GM23338 (cell line): ENCODE measurements at regions not wholly inside any gene's neighbourhood (a gene's known extent, or its start where the extent isn't known, plus 50 kb on each side); places are given as distances from the start of the nearest gene placed in this dataset.

Experiments used
- ATAC-seq: fragments of 200-7000 bp; cut with Tn5 transposase; 3 replicates; pipeline ENCODE4 v1.9.1; 2020
- DNase-seq: peaks from one replicate; pipeline ENCODE4 v3.0.0-alpha.2; 2015; ENCODE audit warnings: low spot score
- H2AFZ ChIP-seq: fragments of 200-600 bp; sonication (generic); 2 replicates; pipeline ENCODE4 v1.8.0; 2016; ENCODE audit warnings: antibody characterized with exemption, mild to moderate bottlenecking, moderate library complexity
- H3F3A ChIP-seq: fragments of 200-600 bp; sonication (generic); replicated peaks from 2 replicates; pipeline ENCODE4 v1.8.0; 2017; ENCODE audit warnings: antibody characterized with exemption, mixed run types, low read depth
- H3K27ac ChIP-seq: fragments of 200-600 bp; sonication (generic); 2 replicates; pipeline ENCODE4 v1.6.1; 2016; ENCODE audit warnings: low read depth
- H3K27me3 ChIP-seq: fragments of 200-600 bp; sonication (generic); 2 replicates; pipeline ENCODE4 v1.8.0; 2016; ENCODE audit warnings: mild to moderate bottlenecking, mixed run types, moderate library complexity; ENCODE audit not compliant: insufficient read depth
- H3K36me3 ChIP-seq: fragments of 200-600 bp; sonication (generic); 2 replicates; pipeline ENCODE4 v1.8.0; 2016; ENCODE audit warnings: mild to moderate bottlenecking; ENCODE audit not compliant: insufficient read depth
- H3K4me1 ChIP-seq: fragments of 200-600 bp; sonication (generic); 2 replicates; pipeline ENCODE4 v1.8.0; 2016; ENCODE audit warnings: mild to moderate bottlenecking, moderate library complexity; ENCODE audit not compliant: insufficient read depth
- H3K4me2 ChIP-seq: fragments of 200-600 bp; sonication (generic); 2 replicates; pipeline ENCODE4 v1.7.1; 2017; ENCODE audit warnings: mixed run types
- H3K4me3 ChIP-seq: fragments of 200-600 bp; sonication (generic); 2 replicates; pipeline ENCODE4 v1.6.1; 2016; ENCODE audit warnings: mixed run types
- H3K79me2 ChIP-seq: fragments of 200-600 bp; sonication (generic); replicated peaks from 2 replicates; pipeline ENCODE4 v1.8.0; 2017; ENCODE audit warnings: mild to moderate bottlenecking; ENCODE audit not compliant: insufficient read depth
- H3K9me2 ChIP-seq: fragments of 200-600 bp; sonication (generic); 2 replicates; pipeline ENCODE4 v1.8.0; 2017; ENCODE audit not compliant: insufficient read depth
- H4K20me1 ChIP-seq: fragments of 200-600 bp; sonication (generic); replicated peaks from 2 replicates; pipeline ENCODE4 v1.8.0; 2017; ENCODE audit warnings: mild to moderate bottlenecking; ENCODE audit not compliant: insufficient read depth
- H3K27ac Mint-ChIP-seq: 2 replicates; pipeline ENCODE4 v1.8.0; 2020; ENCODE audit warnings: inconsistent platforms, mild to moderate bottlenecking, moderate library complexity, mixed read lengths
- H3K27me3 Mint-ChIP-seq: 3 replicates; pipeline ENCODE4 v1.8.0; 2022; ENCODE audit warnings: low read depth, mild to moderate bottlenecking, moderate library complexity, mixed read lengths, inconsistent platforms; ENCODE audit not compliant: insufficient read depth, poor library complexity
- H3K36me3 Mint-ChIP-seq: 3 replicates; pipeline ENCODE4 v1.8.0; 2021; ENCODE audit warnings: low read depth, mild to moderate bottlenecking, inconsistent platforms, moderate library complexity, mixed read lengths
- H3K4me1 Mint-ChIP-seq: 3 replicates; pipeline ENCODE4 v1.8.0; 2020; ENCODE audit warnings: mild to moderate bottlenecking, inconsistent platforms, mixed read lengths
- H3K4me3 Mint-ChIP-seq: 3 replicates; pipeline ENCODE4 v1.8.0; 2021; ENCODE audit warnings: moderate library complexity, mild to moderate bottlenecking, inconsistent platforms, mixed read lengths
- H3K9me3 Mint-ChIP-seq: 3 replicates; pipeline ENCODE4 v1.8.0; 2020; ENCODE audit warnings: moderate library complexity, mild to moderate bottlenecking, inconsistent platforms, mixed read lengths
- CREB1 ChIP-seq: fragments of 250-450 bp; sonication (Bioruptor Pico); IDR thresholded peaks from 2 replicates; pipeline ENCODE4 v1.5.0; 2020; ENCODE audit warnings: low read depth, mild to moderate bottlenecking, moderate library complexity
- EZH2 ChIP-seq: fragments of 200-600 bp; sonication (generic); IDR thresholded peaks from one replicate; pipeline ENCODE4 v1.8.0; 2017; ENCODE audit warnings: antibody characterized with exemption, mild to moderate bottlenecking, low read depth; ENCODE audit not compliant: unreplicated experiment
- EZH2phosphoT487 ChIP-seq: fragments of 200-600 bp; sonication (generic); IDR thresholded peaks from one replicate; pipeline ENCODE4 v1.8.1; 2018; ENCODE audit warnings: antibody characterized with exemption; ENCODE audit not compliant: unreplicated experiment
- JUNB ChIP-seq: IDR thresholded peaks from one replicate; pipeline ENCODE4 v1.6.1; 2016; ENCODE audit warnings: antibody characterized with exemption; ENCODE audit not compliant: unreplicated experiment
- STAT1 ChIP-seq: IDR thresholded peaks from one replicate; pipeline ENCODE4 v1.6.1; 2016; ENCODE audit warnings: antibody characterized with exemption; ENCODE audit not compliant: unreplicated experiment
- ZNF114 ChIP-seq: fragments of 250-450 bp; sonication (Bioruptor Pico); IDR thresholded peaks from 2 replicates; pipeline ENCODE4 v1.5.0; 2020; ENCODE audit warnings: mild to moderate bottlenecking, moderate library complexity
- ZNF331 ChIP-seq: fragments of 250-450 bp; sonication (Bioruptor Pico); IDR thresholded peaks from 2 replicates; pipeline ENCODE4 v1.5.0; 2020; ENCODE audit warnings: low read depth, mild to moderate bottlenecking, moderate library complexity
- TF ChIP-seq, protein P1 (sequence below): IDR thresholded peaks from one replicate; pipeline ENCODE4 v1.6.1; 2018; ENCODE audit warnings: antibody characterized with exemption; ENCODE audit not compliant: unreplicated experiment
- TF ChIP-seq, protein P2 (sequence below): fragments of 250-450 bp; sonication (Bioruptor Pico); IDR thresholded peaks from 2 replicates; pipeline ENCODE4 v1.5.0; 2020; ENCODE audit warnings: mild to moderate bottlenecking, moderate library complexity

DNA sequence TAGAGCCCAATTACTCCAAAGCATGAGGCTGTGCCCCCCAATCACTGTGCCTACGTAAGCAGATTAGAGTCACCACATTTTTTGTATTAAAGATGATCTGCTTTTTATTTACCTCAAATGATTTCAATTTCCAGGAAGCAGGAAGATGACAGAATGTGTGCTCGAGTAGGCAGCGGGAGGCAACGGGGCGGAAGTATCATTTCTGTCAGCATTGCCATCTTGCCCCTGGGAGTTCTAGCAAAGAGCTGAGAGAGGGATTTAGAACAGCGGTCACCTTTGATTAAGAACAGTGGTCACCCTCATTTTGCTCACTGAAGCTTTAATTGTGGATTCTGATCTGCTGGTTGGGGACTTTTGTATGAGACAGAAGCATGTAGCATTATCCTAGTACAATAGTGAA is 117.1 kb upstream of the FAM13C start (continued):
- TF ChIP-seq, protein P1, sequence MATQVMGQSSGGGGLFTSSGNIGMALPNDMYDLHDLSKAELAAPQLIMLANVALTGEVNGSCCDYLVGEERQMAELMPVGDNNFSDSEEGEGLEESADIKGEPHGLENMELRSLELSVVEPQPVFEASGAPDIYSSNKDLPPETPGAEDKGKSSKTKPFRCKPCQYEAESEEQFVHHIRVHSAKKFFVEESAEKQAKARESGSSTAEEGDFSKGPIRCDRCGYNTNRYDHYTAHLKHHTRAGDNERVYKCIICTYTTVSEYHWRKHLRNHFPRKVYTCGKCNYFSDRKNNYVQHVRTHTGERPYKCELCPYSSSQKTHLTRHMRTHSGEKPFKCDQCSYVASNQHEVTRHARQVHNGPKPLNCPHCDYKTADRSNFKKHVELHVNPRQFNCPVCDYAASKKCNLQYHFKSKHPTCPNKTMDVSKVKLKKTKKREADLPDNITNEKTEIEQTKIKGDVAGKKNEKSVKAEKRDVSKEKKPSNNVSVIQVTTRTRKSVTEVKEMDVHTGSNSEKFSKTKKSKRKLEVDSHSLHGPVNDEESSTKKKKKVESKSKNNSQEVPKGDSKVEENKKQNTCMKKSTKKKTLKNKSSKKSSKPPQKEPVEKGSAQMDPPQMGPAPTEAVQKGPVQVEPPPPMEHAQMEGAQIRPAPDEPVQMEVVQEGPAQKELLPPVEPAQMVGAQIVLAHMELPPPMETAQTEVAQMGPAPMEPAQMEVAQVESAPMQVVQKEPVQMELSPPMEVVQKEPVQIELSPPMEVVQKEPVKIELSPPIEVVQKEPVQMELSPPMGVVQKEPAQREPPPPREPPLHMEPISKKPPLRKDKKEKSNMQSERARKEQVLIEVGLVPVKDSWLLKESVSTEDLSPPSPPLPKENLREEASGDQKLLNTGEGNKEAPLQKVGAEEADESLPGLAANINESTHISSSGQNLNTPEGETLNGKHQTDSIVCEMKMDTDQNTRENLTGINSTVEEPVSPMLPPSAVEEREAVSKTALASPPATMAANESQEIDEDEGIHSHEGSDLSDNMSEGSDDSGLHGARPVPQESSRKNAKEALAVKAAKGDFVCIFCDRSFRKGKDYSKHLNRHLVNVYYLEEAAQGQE, result no peak
- TF ChIP-seq EZH2phosphoT487, result no peak
- TF ChIP-seq, protein P2, sequence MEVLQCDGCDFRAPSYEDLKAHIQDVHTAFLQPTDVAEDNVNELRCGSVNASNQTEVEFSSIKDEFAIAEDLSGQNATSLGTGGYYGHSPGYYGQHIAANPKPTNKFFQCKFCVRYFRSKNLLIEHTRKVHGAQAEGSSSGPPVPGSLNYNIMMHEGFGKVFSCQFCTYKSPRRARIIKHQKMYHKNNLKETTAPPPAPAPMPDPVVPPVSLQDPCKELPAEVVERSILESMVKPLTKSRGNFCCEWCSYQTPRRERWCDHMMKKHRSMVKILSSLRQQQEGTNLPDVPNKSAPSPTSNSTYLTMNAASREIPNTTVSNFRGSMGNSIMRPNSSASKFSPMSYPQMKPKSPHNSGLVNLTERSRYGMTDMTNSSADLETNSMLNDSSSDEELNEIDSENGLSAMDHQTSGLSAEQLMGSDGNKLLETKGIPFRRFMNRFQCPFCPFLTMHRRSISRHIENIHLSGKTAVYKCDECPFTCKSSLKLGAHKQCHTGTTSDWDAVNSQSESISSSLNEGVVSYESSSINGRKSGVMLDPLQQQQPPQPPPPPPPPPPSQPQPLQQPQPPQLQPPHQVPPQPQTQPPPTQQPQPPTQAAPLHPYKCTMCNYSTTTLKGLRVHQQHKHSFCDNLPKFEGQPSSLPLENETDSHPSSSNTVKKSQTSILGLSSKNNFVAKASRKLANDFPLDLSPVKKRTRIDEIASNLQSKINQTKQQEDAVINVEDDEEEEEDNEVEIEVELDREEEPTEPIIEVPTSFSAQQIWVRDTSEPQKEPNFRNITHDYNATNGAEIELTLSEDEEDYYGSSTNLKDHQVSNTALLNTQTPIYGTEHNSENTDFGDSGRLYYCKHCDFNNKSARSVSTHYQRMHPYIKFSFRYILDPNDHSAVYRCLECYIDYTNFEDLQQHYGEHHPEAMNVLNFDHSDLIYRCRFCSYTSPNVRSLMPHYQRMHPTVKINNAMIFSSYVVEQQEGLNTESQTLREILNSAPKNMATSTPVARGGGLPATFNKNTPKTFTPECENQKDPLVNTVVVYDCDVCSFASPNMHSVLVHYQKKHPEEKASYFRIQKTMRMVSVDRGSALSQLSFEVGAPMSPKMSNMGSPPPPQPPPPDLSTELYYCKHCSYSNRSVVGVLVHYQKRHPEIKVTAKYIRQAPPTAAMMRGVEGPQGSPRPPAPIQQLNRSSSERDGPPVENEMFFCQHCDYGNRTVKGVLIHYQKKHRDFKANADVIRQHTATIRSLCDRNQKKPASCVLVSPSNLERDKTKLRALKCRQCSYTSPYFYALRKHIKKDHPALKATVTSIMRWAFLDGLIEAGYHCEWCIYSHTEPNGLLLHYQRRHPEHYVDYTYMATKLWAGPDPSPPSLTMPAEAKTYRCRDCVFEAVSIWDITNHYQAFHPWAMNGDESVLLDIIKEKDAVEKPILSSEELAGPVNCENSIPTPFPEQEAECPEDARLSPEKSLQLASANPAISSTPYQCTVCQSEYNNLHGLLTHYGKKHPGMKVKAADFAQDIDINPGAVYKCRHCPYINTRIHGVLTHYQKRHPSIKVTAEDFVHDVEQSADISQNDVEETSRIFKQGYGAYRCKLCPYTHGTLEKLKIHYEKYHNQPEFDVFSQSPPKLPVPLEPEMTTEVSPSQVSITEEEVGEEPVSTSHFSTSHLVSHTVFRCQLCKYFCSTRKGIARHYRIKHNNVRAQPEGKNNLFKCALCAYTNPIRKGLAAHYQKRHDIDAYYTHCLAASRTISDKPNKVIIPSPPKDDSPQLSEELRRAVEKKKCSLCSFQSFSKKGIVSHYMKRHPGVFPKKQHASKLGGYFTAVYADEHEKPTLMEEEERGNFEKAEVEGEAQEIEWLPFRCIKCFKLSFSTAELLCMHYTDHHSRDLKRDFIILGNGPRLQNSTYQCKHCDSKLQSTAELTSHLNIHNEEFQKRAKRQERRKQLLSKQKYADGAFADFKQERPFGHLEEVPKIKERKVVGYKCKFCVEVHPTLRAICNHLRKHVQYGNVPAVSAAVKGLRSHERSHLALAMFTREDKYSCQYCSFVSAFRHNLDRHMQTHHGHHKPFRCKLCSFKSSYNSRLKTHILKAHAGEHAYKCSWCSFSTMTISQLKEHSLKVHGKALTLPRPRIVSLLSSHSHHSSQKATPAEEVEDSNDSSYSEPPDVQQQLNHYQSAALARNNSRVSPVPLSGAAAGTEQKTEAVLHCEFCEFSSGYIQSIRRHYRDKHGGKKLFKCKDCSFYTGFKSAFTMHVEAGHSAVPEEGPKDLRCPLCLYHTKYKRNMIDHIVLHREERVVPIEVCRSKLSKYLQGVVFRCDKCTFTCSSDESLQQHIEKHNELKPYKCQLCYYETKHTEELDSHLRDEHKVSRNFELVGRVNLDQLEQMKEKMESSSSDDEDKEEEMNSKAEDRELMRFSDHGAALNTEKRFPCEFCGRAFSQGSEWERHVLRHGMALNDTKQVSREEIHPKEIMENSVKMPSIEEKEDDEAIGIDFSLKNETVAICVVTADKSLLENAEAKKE (CRISPR knock-in tag), result no peak
- no peak for TF ChIP-seq CREB1
- no peak for TF ChIP-seq ZNF114 (CRISPR knock-in tag)
- no peak for TF ChIP-seq EZH2

DNA sequence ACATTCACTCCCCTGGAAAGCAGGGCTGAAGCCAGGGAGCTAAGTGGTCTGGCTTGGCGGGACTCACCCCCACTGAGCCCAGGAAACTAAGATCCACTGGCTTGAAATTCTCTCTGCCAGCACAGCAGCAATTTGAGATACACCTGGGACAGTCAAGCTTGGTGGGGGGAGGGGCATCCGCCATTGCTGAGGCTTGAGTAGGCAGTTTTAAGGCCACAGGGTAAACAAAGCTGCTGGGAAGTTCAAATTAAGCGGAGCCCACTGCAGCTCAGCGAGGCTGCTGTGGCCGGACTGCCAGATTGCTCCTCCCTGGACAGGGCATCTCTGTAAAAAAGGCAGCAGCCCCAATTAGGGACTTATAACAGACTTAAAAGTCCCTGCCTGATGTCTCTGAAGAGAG is 108.2 kb upstream of the FAM13C start:
- Histone ChIP-seq H4K20me1 (no peaks in the 10 kb centered on the region), H2AFZ (peak overlapping the region; percentile 93), H3K79me2 (no peaks in the 10 kb centered on the region), H3K4me1 (no peaks in the 10 kb centered on the region), H3K4me3 (no peak overlapping the region), H3K27me3 (no peaks in the 10 kb centered on the region), H3K9me2 (no peaks in the 10 kb centered on the region; the same call in 1 of the 2 replicates), H3K36me3 (no peaks in the 10 kb centered on the region), H3F3A (no peaks in the 10 kb centered on the region), H3K27ac (no peak overlapping the region), H3K4me2 (no peak overlapping the region)
- ATAC-seq, result peak; percentile 48; the same call in 2 of the 3 replicates
- H3K4me1 Mint-ChIP-seq, result no peaks in the 10 kb centered on the region; the same call in 2 of the 3 replicates
- peak; percentile 37 for DNase-seq
- no peak overlapping the region for H3K27ac Mint-ChIP-seq
- no peak overlapping the region for H3K4me3 Mint-ChIP-seq
- H3K36me3 Mint-ChIP-seq, result no peaks in the 10 kb centered on the region
- H3K9me3 Mint-ChIP-seq, result no peaks in the 10 kb centered on the region; the same call in 2 of the 3 replicates
- peaks cover 2% of the 10 kb centered on the region for H3K27me3 Mint-ChIP-seq
- TF ChIP-seq STAT1, result no peak
- TF ChIP-seq, protein P1, result no peak
- no peak for TF ChIP-seq EZH2
- TF ChIP-seq ZNF331, result no peak
- no peak for TF ChIP-seq JUNB
